HCT116 (cell line): ENCODE measurements at regions not wholly inside any gene's neighbourhood (a gene's known extent, or its start where the extent isn't known, plus 50 kb on each side); places are given as distances from the start of the nearest gene placed in this dataset.

ENCODE experiments used
- ATAC-seq: fragments of 200-7000 bp; cut with Tn5 transposase; 2 replicates; pipeline ENCODE4 v1.9.1; 2020; ENCODE audit warnings: mild to moderate bottlenecking, moderate library complexity
- BruUV-seq: library from RNA; stranded (reverse); fragments of 400-500 nt; replicated peaks from 2 replicates; lab custom pipeline; 2021; lab: Mats Ljungman, UMichigan
- CTCF ChIA-PET: fragments of 300-600 bp; sonication (Branson Sonifier 250); formaldehyde crosslinking; loops from one replicate; lab custom pipeline; 2021; ENCODE audit warnings: antibody characterized with exemption; lab: Charles Lee
- POLR2A ChIA-PET: fragments of 300-600, 350-600 bp; sonication (Branson Sonifier 250); formaldehyde crosslinking; loops from one replicate; lab custom pipeline; 2021; ENCODE audit warnings: antibody characterized with exemption; lab: Charles Lee
- RAD21 ChIA-PET, 2 experiments: fragments of 300-600 bp; sonication (Branson Sonifier 250); formaldehyde crosslinking; loops; one replicate each; lab custom pipeline; 2023; ENCODE audit warnings: low total read pairs in 2 of 2; ENCODE audit not compliant: uncharacterized antibody in 2 of 2, unreplicated experiment in 2 of 2, low non-redundant PET in 1 of 2; lab: Charles Lee
- DNase-seq: peaks from one replicate; pipeline ENCODE4 v3.0.0-alpha.2; 2010; ENCODE audit warnings: low read depth, low spot score
- H2AFZ ChIP-seq: fragments of 200-600 bp; shearing (Covaris generic), sonication (generic); 2 replicates; pipeline ENCODE4 v1.6.1; 2017; ENCODE audit warnings: low read depth, mixed run types, mixed read lengths, antibody characterized with exemption, low read length; ENCODE audit not compliant: poor library complexity, severe bottlenecking
- H3K27ac ChIP-seq: 2 replicates; pipeline ENCODE4 v1.5.1; 2012; ENCODE audit warnings: low read depth, low read length
- H3K27me3 ChIP-seq: fragments of 200-600 bp; sonication (generic); 2 replicates; pipeline ENCODE4 v1.6.1; 2016; ENCODE audit warnings: mixed run types, low read length, mixed read lengths; ENCODE audit not compliant: insufficient read depth
- H3K36me3 ChIP-seq, 2 experiments: fragments of 200-500 bp in 1 of 2; fragments of 200-600 bp in 1 of 2; sonication (Bioruptor generic) in 1 of 2; sonication (generic) in 1 of 2; 2 replicates each; pipeline versions ENCODE4 v1.5.1 to v1.6.1; 2014 to 2016; ENCODE audit warnings: low read length in 2 of 2, inconsistent platforms in 1 of 2, mixed read lengths in 1 of 2, mixed run types in 1 of 2; ENCODE audit not compliant: insufficient read depth in 2 of 2, control insufficient read depth in 1 of 2
- H3K4me1 ChIP-seq, 2 experiments: fragments of 200-600 bp in 1 of 2; sonication (generic) in 1 of 2; 2 replicates each; pipeline versions ENCODE4 v1.5.1 to v1.6.1; 2012 to 2017; ENCODE audit warnings: low read length in 2 of 2, inconsistent platforms in 1 of 2, mild to moderate bottlenecking in 1 of 2, mixed read lengths in 1 of 2, mixed run types in 1 of 2, moderate library complexity in 1 of 2; ENCODE audit not compliant: insufficient read depth in 2 of 2, control insufficient read depth in 1 of 2
- H3K4me2 ChIP-seq: fragments of 200-600 bp; sonication (generic); 2 replicates; pipeline ENCODE4 v1.6.1; 2017; ENCODE audit warnings: mixed run types, low read length, mixed read lengths
- H3K4me3 ChIP-seq, 2 experiments: fragments of 200-600 bp in 1 of 2; sonication (generic) in 1 of 2; replicated peaks in 1 of 2; 2 replicates each; pipeline ENCODE4 v1.5.1; 2011 to 2016; ENCODE audit warnings: low read length in 2 of 2, control low read depth in 1 of 2, low read depth in 1 of 2, mild to moderate bottlenecking in 1 of 2, mixed read lengths in 1 of 2, mixed run types in 1 of 2
- H3K79me2 ChIP-seq: fragments of 200-600 bp; sonication (generic); 2 replicates; pipeline ENCODE4 v1.6.1; 2017; ENCODE audit warnings: mild to moderate bottlenecking, mixed run types, low read length, moderate library complexity, mixed read lengths; ENCODE audit not compliant: insufficient read depth
- H3K9ac ChIP-seq: fragments of 200-600 bp; sonication (generic); 2 replicates; pipeline ENCODE4 v1.6.1; 2016; ENCODE audit warnings: low read length, mixed read lengths
- H3K9me2 ChIP-seq: fragments of 200-600 bp; sonication (generic), shearing (Covaris generic); 2 replicates; pipeline ENCODE4 v1.6.1; 2017; ENCODE audit warnings: mixed run types, mild to moderate bottlenecking, moderate library complexity; ENCODE audit not compliant: insufficient read depth
- H3K9me3 ChIP-seq, 2 experiments: fragments of 200-500 bp in 1 of 2; fragments of 200-600 bp in 1 of 2; sonication (Bioruptor generic) in 1 of 2; sonication (generic) in 1 of 2; 2 replicates each; pipeline ENCODE4 v1.6.1; 2014 to 2017; ENCODE audit warnings: low read length in 2 of 2, mixed read lengths in 2 of 2, inconsistent platforms in 1 of 2, low read depth in 1 of 2, mild to moderate bottlenecking in 1 of 2, mixed run types in 1 of 2, moderate library complexity in 1 of 2; ENCODE audit not compliant: control insufficient read depth in 1 of 2, insufficient read depth in 1 of 2
- H4K20me1 ChIP-seq: fragments of 200-600 bp; sonication (generic), shearing (Covaris generic); 2 replicates; pipeline ENCODE4 v1.6.1; 2017; ENCODE audit warnings: mixed run types, mild to moderate bottlenecking, moderate library complexity; ENCODE audit not compliant: insufficient read depth
- ATF3 ChIP-seq: IDR thresholded peaks from 2 replicates; pipeline ENCODE4 v1.6.1; 2012
- EGR1 ChIP-seq: IDR thresholded peaks from 2 replicates; pipeline ENCODE4 v1.6.1; 2012; ENCODE audit warnings: low read depth
- ELF1 ChIP-seq: IDR thresholded peaks from 2 replicates; pipeline ENCODE4 v1.6.1; 2012; ENCODE audit warnings: low read depth, borderline replicate concordance
- EZH2 ChIP-seq: fragments of 200-600 bp; sonication (generic); IDR thresholded peaks from 2 replicates; pipeline ENCODE4 v1.6.1; 2017; ENCODE audit warnings: antibody characterized with exemption, mixed run types
- EZH2phosphoT487 ChIP-seq: fragments of 200-600 bp; IDR thresholded peaks from 2 replicates; pipeline ENCODE4 v1.6.1; 2018; ENCODE audit warnings: antibody characterized with exemption, borderline replicate concordance
- FOSL1 ChIP-seq: IDR thresholded peaks from 2 replicates; pipeline ENCODE4 v1.6.1; 2012; ENCODE audit warnings: low read depth
- JUND ChIP-seq: IDR thresholded peaks from 2 replicates; pipeline ENCODE4 v1.6.1; 2012
- MAX ChIP-seq: IDR thresholded peaks from 2 replicates; pipeline ENCODE4 v1.6.1; 2012
- POLR2A ChIP-seq: IDR thresholded peaks from 2 replicates; pipeline ENCODE4 v1.7.0; 2011; ENCODE audit warnings: borderline replicate concordance; ENCODE audit not compliant: insufficient read depth, insufficient read length; ENCODE audit errors: extremely low read depth
- POLR2AphosphoS5 ChIP-seq: IDR thresholded peaks from 2 replicates; pipeline ENCODE4 v1.6.1; 2011; ENCODE audit warnings: mild to moderate bottlenecking, low read depth, low read length, moderate library complexity
- RAD21 ChIP-seq: IDR thresholded peaks from 2 replicates; pipeline ENCODE4 v1.6.1; 2012; ENCODE audit warnings: low read depth, mild to moderate bottlenecking
- REST ChIP-seq: IDR thresholded peaks from 2 replicates; pipeline ENCODE4 v1.6.1; 2012; ENCODE audit warnings: low read depth
- SIN3A ChIP-seq: IDR thresholded peaks from 2 replicates; pipeline ENCODE4 v1.6.1; 2012; ENCODE audit warnings: low read depth
- SP1 ChIP-seq: IDR thresholded peaks from 2 replicates; pipeline ENCODE4 v1.6.1; 2012; ENCODE audit warnings: low read depth
- SRF ChIP-seq: IDR thresholded peaks from 2 replicates; pipeline ENCODE4 v1.6.1; 2012; ENCODE audit warnings: low read depth
- ZBTB33 ChIP-seq: IDR thresholded peaks from 2 replicates; pipeline ENCODE4 v1.6.1; 2011; ENCODE audit warnings: mild to moderate bottlenecking, low read length, moderate library complexity; ENCODE audit not compliant: insufficient replicate concordance; ENCODE audit errors: extremely low read depth
- ZFX ChIP-seq: fragments of 450-650 bp; IDR thresholded peaks from 2 replicates; pipeline ENCODE4 v1.6.1; 2017
- ZNF274 ChIP-seq: fragments of 200-500 bp; sonication (Bioruptor generic); IDR thresholded peaks from 2 replicates; pipeline ENCODE4 v1.6.1; 2014; ENCODE audit warnings: mild to moderate bottlenecking, low read depth, low read length, inconsistent platforms
- intact Hi-C: fragments of 100-400 bp; cut with micrococcal nuclease; formaldehyde crosslinking; loops from 2 replicates; pipeline ENCODE4 v1.10.0; 2022

- DNase-seq (no peak), ATAC-seq (no peak)
- H3K9ac ChIP-seq: no peak overlapping the region
- no peak overlapping the region for H2AFZ ChIP-seq
- H3K27me3 ChIP-seq: no peaks in the 10 kb centered on the region
- no peak for TF ChIP-seq SP1
- TF ChIP-seq POLR2AphosphoS5: no peak
- TF ChIP-seq POLR2A: no peak
- no peak for TF ChIP-seq SIN3A
- no peak for TF ChIP-seq EZH2
- no peak for TF ChIP-seq JUND
- TF ChIP-seq EZH2phosphoT487: no peak
- CTCF ChIA-PET: no interaction called here
- intact Hi-C loops: no loop called here
- no peak overlapping the region for H3K27ac ChIP-seq
- RAD21 ChIA-PET: no interaction called here
- H3K79me2 ChIP-seq: no peaks in the 10 kb centered on the region
- H4K20me1 ChIP-seq: no peaks in the 10 kb centered on the region
- no peaks in the 10 kb centered on the region; a peak in 1 of 4 replicates for H3K9me3 ChIP-seq
- BruUV-seq: no TSS peak
- POLR2A ChIA-PET: no interaction called here
- no peak overlapping the region for H3K4me3 ChIP-seq
- H3K4me2 ChIP-seq: no peak overlapping the region
- no peaks in the 10 kb centered on the region for H3K4me1 ChIP-seq
- no peaks in the 10 kb centered on the region for H3K36me3 ChIP-seq
- no peaks in the 10 kb centered on the region for H3K9me2 ChIP-seq
Measured at GRCh38 chr3:197407526-197407925, 109.1 kb upstream of the DLG1 start.

GRCh38 chr3:197407053-197407452, 108.6 kb upstream of the DLG1 start:
- Histone ChIP-seq H3K27ac (no peak overlapping the region), H3K4me1 (no peaks in the 10 kb centered on the region), H3K9me2 (no peaks in the 10 kb centered on the region), H3K36me3 (no peaks in the 10 kb centered on the region), H3K4me3 (no peak overlapping the region), H4K20me1 (no peaks in the 10 kb centered on the region), H3K27me3 (no peaks in the 10 kb centered on the region), H3K9me3 (no peaks in the 10 kb centered on the region; a peak in 1 of 4 replicates), H3K79me2 (no peaks in the 10 kb centered on the region), H3K9ac (no peak overlapping the region), H3K4me2 (no peak overlapping the region), H2AFZ (no peak overlapping the region)
- CTCF ChIA-PET: no interaction called here
- RAD21 ChIA-PET: no interaction called here
- DNase-seq (no peak), ATAC-seq (no peak)
- no TSS peak for BruUV-seq
- POLR2A ChIA-PET: no interaction called here
- intact Hi-C loops: no loop called here
- TF ChIP-seq MAX (no peak), EGR1 (no peak), ATF3 (no peak), ELF1 (no peak), ZNF274 (no peak), FOSL1 (no peak), ZBTB33 (no peak), RAD21 (no peak), REST (no peak), SRF (no peak), EZH2phosphoT487 (no peak), ZFX (no peak), POLR2AphosphoS5 (no peak)
